Keratinocyte (primary cell): ENCODE measurements at regions not wholly inside any gene's neighbourhood (a gene's known extent, or its start where the extent isn't known, plus 50 kb on each side); places are given as distances from the start of the nearest gene placed in this dataset.

ENCODE experiments used
- DNase-seq: peaks from one replicate; pipeline ENCODE4 v3.0.0-alpha.2; 2011; ENCODE audit warnings: low read depth, missing footprints, low spot score
- FAIRE-seq: peaks from 2 replicates; lab custom pipeline; 2011; peaks lifted over from hg19 to GRCh38; lab: Jason Lieb, UNC
- H2AFZ ChIP-seq: 2 replicates; pipeline ENCODE4 v1.6.0; 2012; ENCODE audit warnings: low read length, control low read depth, inconsistent platforms; ENCODE audit not compliant: control insufficient read depth
- H3K27ac ChIP-seq: 2 replicates; pipeline ENCODE4 v1.5.1; 2011; ENCODE audit warnings: low read length; ENCODE audit not compliant: control insufficient read depth, insufficient read depth
- H3K27me3 ChIP-seq: 3 replicates; pipeline ENCODE4 v1.6.0; 2011; ENCODE audit warnings: low read length; ENCODE audit not compliant: control insufficient read depth, insufficient read depth; ENCODE audit errors: extremely low read depth
- H3K36me3 ChIP-seq, 2 experiments: 2 replicates in 1 of 2; 3 replicates in 1 of 2; pipeline ENCODE4 v1.5.1; 2011; ENCODE audit warnings: low read length in 2 of 2, mild to moderate bottlenecking in 1 of 2; ENCODE audit not compliant: control insufficient read depth in 2 of 2, insufficient read depth in 2 of 2; ENCODE audit errors: extremely low read depth in 1 of 2
- H3K4me1 ChIP-seq: 3 replicates; pipeline ENCODE4 v1.5.1; 2011; ENCODE audit warnings: low read length; ENCODE audit not compliant: control insufficient read depth, insufficient read depth; ENCODE audit errors: extremely low read depth
- H3K4me2 ChIP-seq: 3 replicates; pipeline ENCODE4 v1.6.0; 2011; ENCODE audit warnings: low read depth, low read length; ENCODE audit not compliant: control insufficient read depth, insufficient read depth; ENCODE audit errors: extremely low read depth
- H3K4me3 ChIP-seq, 3 experiments: fragments of 200-600 bp in 1 of 3; sonication (generic) in 1 of 3; 2 replicates in 2 of 3; 3 replicates in 1 of 3; pipeline ENCODE4 v1.5.1; 2011 to 2016; ENCODE audit warnings: low read length in 3 of 3, mild to moderate bottlenecking in 3 of 3, control low read depth in 2 of 3, inconsistent platforms in 1 of 3, low read depth in 1 of 3, mixed read lengths in 1 of 3, mixed run types in 1 of 3, moderate library complexity in 1 of 3; ENCODE audit not compliant: control insufficient read depth in 2 of 3, insufficient read depth in 2 of 3; ENCODE audit errors: extremely low read depth in 1 of 3
- H3K79me2 ChIP-seq: 2 replicates; pipeline ENCODE4 v1.6.0; 2012; ENCODE audit warnings: low read length; ENCODE audit not compliant: control insufficient read depth, insufficient read depth
- H3K9ac ChIP-seq: 3 replicates; pipeline ENCODE4 v1.6.0; 2011; ENCODE audit warnings: low read length; ENCODE audit not compliant: control insufficient read depth, insufficient read depth; ENCODE audit errors: extremely low read depth
- H3K9me1 ChIP-seq: 3 replicates; pipeline ENCODE4 v1.6.0; 2011; ENCODE audit warnings: low read length; ENCODE audit not compliant: control insufficient read depth, insufficient read depth; ENCODE audit errors: extremely low read depth
- H3K9me3 ChIP-seq: 2 replicates; pipeline ENCODE4 v1.5.1; 2012; ENCODE audit warnings: low read depth, low read length; ENCODE audit not compliant: control insufficient read depth
- H4K20me1 ChIP-seq: 3 replicates; pipeline ENCODE4 v1.6.0; 2011; ENCODE audit warnings: low read length; ENCODE audit not compliant: control insufficient read depth, insufficient read depth; ENCODE audit errors: extremely low read depth
- EZH2 ChIP-seq: IDR thresholded peaks from one replicate; pipeline ENCODE4 v1.6.1; 2012; ENCODE audit warnings: inconsistent platforms, mild to moderate bottlenecking, low read length, moderate library complexity
- dilution Hi-C: fragments of 300-500 bp; cut with MboI; formaldehyde crosslinking; loops from one replicate; pipeline ENCODE4 v1.7.0; 2020; ENCODE audit warnings: low sequenced_read_pairs; ENCODE audit not compliant: extremely low pct_ligation_motif_present
- TF ChIP-seq, protein P1 (sequence below), 3 experiments: IDR thresholded peaks in 1 of 3; conservative IDR thresholded peaks in 1 of 3; optimal IDR thresholded peaks in 1 of 3; 2 replicates in 2 of 3; 3 replicates in 1 of 3; pipeline versions ENCODE3 to v1.5.1; 2011; ENCODE audit warnings: low read length in 3 of 3, mild to moderate bottlenecking in 3 of 3, moderate library complexity in 2 of 3, control low read depth in 1 of 3, inconsistent platforms in 1 of 3; ENCODE audit not compliant: insufficient read depth in 2 of 3; ENCODE audit errors: extremely low read depth in 1 of 3

DNA sequence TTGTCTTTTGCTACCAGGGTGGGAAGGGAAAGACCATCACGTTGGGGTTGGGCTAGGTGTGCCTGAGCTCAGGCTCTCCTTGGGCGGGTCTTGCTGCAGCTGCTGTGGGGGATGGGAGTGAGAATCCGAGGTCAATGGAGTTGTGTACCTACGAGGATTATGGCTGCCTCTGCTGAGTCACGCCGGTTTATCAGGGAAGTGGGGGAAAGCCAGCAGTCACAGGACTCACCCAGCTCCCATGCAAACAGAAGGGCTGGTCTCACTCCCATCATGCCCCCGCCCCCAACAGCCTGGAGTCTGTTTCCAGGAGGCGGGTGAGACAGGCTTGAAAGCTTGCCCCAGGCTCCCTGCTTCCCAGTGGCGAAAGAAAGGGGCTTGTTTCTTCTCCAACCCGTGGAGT lies 1259.0 kb upstream of the GOT2 start:
- Histone ChIP-seq H3K9me3 (peaks cover 1% of the 10 kb centered on the region), H4K20me1 (no peaks in the 10 kb centered on the region), H3K79me2 (no peaks in the 10 kb centered on the region), H3K4me1 (no peaks in the 10 kb centered on the region), H3K36me3 (no peaks in the 10 kb centered on the region), H3K9me1 (no peaks in the 10 kb centered on the region), H3K27ac (no peak overlapping the region), H2AFZ (no peak overlapping the region), H3K4me3 (no peak overlapping the region), H3K9ac (no peak overlapping the region), H3K4me2 (no peak overlapping the region), H3K27me3 (no peaks in the 10 kb centered on the region)
- FAIRE-seq (no peak), DNase-seq (no peak)
- TF ChIP-seq, protein P1, sequence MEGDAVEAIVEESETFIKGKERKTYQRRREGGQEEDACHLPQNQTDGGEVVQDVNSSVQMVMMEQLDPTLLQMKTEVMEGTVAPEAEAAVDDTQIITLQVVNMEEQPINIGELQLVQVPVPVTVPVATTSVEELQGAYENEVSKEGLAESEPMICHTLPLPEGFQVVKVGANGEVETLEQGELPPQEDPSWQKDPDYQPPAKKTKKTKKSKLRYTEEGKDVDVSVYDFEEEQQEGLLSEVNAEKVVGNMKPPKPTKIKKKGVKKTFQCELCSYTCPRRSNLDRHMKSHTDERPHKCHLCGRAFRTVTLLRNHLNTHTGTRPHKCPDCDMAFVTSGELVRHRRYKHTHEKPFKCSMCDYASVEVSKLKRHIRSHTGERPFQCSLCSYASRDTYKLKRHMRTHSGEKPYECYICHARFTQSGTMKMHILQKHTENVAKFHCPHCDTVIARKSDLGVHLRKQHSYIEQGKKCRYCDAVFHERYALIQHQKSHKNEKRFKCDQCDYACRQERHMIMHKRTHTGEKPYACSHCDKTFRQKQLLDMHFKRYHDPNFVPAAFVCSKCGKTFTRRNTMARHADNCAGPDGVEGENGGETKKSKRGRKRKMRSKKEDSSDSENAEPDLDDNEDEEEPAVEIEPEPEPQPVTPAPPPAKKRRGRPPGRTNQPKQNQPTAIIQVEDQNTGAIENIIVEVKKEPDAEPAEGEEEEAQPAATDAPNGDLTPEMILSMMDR (optimal IDR thresholded peaks at IDR 0.05 in 1 of 3, IDR thresholded peaks at IDR 0.05 in 1 of 3, conservative IDR thresholded peaks at IDR 0.05 in 1 of 3; ENCODE audit: extremely low read depth in 1 of 3, insufficient read depth in 2 of 3, low read length in 3 of 3), result no peak
- no peak for TF ChIP-seq EZH2
- dilution Hi-C loops, result no loop called here

DNA sequence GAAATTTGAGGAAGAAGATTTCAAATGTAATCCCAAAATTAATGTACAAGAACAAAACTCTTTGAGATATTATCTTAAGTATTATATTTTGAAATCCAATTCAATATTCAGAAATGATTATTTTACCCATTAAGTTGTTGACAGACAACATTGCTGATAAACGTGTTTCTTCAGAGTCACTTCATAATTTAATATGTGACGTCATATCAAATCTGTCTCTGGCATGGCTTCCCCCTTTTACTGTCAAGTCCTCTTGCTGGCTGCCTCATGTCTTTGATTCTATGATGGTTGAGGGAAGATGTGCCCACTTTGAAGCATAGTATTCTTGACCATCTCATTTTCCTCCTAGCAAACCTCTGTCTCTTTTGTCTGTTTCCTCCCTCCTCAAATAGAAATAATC lies 1257.1 kb upstream of the GOT2 start:
- Histone ChIP-seq H3K9me1 (no peaks in the 10 kb centered on the region), H3K36me3 (no peaks in the 10 kb centered on the region), H3K4me3 (no peak overlapping the region), H3K9me3 (peaks cover 1% of the 10 kb centered on the region), H3K27me3 (no peaks in the 10 kb centered on the region), H3K27ac (no peak overlapping the region), H4K20me1 (no peaks in the 10 kb centered on the region), H2AFZ (no peak overlapping the region), H3K4me1 (no peaks in the 10 kb centered on the region), H3K79me2 (no peaks in the 10 kb centered on the region), H3K9ac (no peak overlapping the region), H3K4me2 (no peak overlapping the region)
- DNase-seq (no peak), FAIRE-seq (no peak)
- dilution Hi-C loops, result no loop called here
- no peak for TF ChIP-seq EZH2
- TF ChIP-seq, protein P1 (optimal IDR thresholded peaks at IDR 0.05 in 1 of 3, IDR thresholded peaks at IDR 0.05 in 1 of 3, conservative IDR thresholded peaks at IDR 0.05 in 1 of 3; ENCODE audit: extremely low read depth in 1 of 3, insufficient read depth in 2 of 3, low read length in 3 of 3), result no peak
